ENCODE measurements at regions not wholly inside any gene's neighbourhood (a gene's known extent, or its start where the extent isn't known, plus 50 kb on each side); places are given as distances from the start of the nearest gene placed in this dataset.

DNA sequence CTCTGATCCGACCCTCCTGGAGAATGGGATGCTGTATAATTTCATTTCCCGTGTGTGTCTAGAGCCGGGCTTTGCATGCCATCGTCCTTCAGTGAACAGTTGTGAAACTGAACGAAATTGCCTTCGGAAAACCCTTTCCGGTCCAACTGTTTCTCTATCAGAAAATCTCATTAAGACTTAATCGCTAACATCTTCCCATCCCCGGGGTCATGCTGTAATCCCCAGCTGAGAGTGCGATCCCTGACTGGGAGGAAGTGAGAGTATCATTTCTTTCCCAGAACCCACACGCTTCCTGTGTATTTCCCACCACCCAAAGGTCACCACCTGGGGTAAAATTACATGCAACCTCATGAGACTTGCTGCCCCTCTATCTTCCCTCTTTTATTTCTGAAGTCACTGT is 75.6 kb upstream of the RBFOX1 start:
- Histone ChIP-seq H2BK5ac (ENCODE audit: low read depth, low read length, poor library complexity, severe bottlenecking) (no peak overlapping the region), H4K20me1 (ENCODE audit: insufficient read depth, low read length) (no peaks in the 10 kb centered on the region), H4K8ac (ENCODE audit: low read depth in 2 of 2, low read length in 2 of 2) (no peak overlapping the region), H3K79me1 (ENCODE audit: low read depth in 1 of 2, low read length in 2 of 2) (no peaks in the 10 kb centered on the region), H4K91ac (ENCODE audit: insufficient read depth, low read depth, low read length) (no peak overlapping the region), H3K4ac (ENCODE audit: low read depth, low read length) (no peak overlapping the region), H2BK20ac (ENCODE audit: low read depth, low read length) (no peak overlapping the region), H2AK9ac (replicated peaks; ENCODE audit: low read depth, low read length, poor library complexity) (no peak overlapping the region), H2AK5ac (ENCODE audit: low read depth, low read length) (no peak overlapping the region), H3K14ac (replicated peaks; ENCODE audit: low read depth, low read length) (no peak overlapping the region), H2BK120ac (ENCODE audit: low read depth, low read length) (no peak overlapping the region), H3K4me2 (ENCODE audit: low read depth, low read length) (no peak overlapping the region), H3K4me1 (ENCODE audit: control insufficient read depth, insufficient read depth, low read length) (no peaks in the 10 kb centered on the region), H2AFZ (replicated peaks; ENCODE audit: low read length, poor library complexity) (no peak overlapping the region), H3K27me3 (ENCODE audit: control insufficient read depth, insufficient read depth, low read length) (no peaks in the 10 kb centered on the region), H3K9ac (ENCODE audit: low read depth, low read length) (no peak overlapping the region), H3K36me3 (ENCODE audit: control insufficient read depth, insufficient read depth, low read length) (no peaks in the 10 kb centered on the region), H3K23ac (ENCODE audit: low read depth, low read length) (no peak overlapping the region), H3K27ac (ENCODE audit: insufficient read depth, low read length) (no peak overlapping the region), H3K4me3 (ENCODE audit: insufficient read depth, low read depth, low read length) (no peak overlapping the region), H3K9me3 (ENCODE audit: control insufficient read depth, insufficient read depth, low read length) (peaks cover 13% of the 10 kb centered on the region), H3K56ac (ENCODE audit: extremely low read depth, insufficient read depth, low read length) (no peak overlapping the region), H3K18ac (ENCODE audit: low read depth, low read length) (no peak overlapping the region), H4K5ac (ENCODE audit: low read depth, low read length) (no peak overlapping the region), H3K9me1 (ENCODE audit: insufficient read depth, low read length) (no peaks in the 10 kb centered on the region), H2BK15ac (ENCODE audit: low read depth, low read length) (no peak overlapping the region)
- BruUV-seq (replicated peaks) = no TSS peak
- no peak for DNase-seq
- intact Hi-C loops (cut with micrococcal nuclease) = no loop called here
- dilution Hi-C loops (cut with HindIII; ENCODE audit: low sequenced_read_pairs, unreplicated experiment) = no loop called here
- in situ Hi-C loops (cut with MboI; ENCODE audit: low sequenced_read_pairs) = no loop called here
- WGBS, 2 experiments (ENCODE audit: extremely low coverage in 2 of 2, insufficient read length in 1 of 2) = 60% methylated on average over 1 of the region's 11 CpGs; no CpG with 5 or more reads in 1 of the 2 experiments
- ChIA-PET CTCF (no interaction called here), POLR2A (ENCODE audit: unreplicated experiment) (no interaction called here)
- TF ChIP-seq RFX5 (IDR thresholded peaks at IDR 0.05; ENCODE audit: low read depth, low read length) (no peak), SMC3 (IDR thresholded peaks at IDR 0.05; ENCODE audit: low read depth, low read length) (no peak), FOS (IDR thresholded peaks at IDR 0.05; ENCODE audit: low read depth, low read length) (no peak), USF2 (IDR thresholded peaks at IDR 0.05; ENCODE audit: low read depth, low read length) (no peak), MXI1 (IDR thresholded peaks at IDR 0.05; ENCODE audit: borderline replicate concordance, low read depth, low read length) (no peak), CEBPB (IDR thresholded peaks at IDR 0.05; ENCODE audit: low read depth, low read length) (no peak), RAD21 (IDR thresholded peaks at IDR 0.05; ENCODE audit: low read length) (no peak), CHD1 (IDR thresholded peaks at IDR 0.05; ENCODE audit: low read depth, low read length) (no peak), CTCF (conservative IDR thresholded peaks at IDR 0.05; ENCODE audit: low read depth, low read length) (no peak), BHLHE40 (IDR thresholded peaks at IDR 0.05; ENCODE audit: low read depth, low read length) (no peak), MAZ (IDR thresholded peaks at IDR 0.05; ENCODE audit: borderline replicate concordance, low read depth, low read length) (no peak), RCOR1 (IDR thresholded peaks at IDR 0.05; ENCODE audit: insufficient replicate concordance, low read length) (no peak), POLR2A (IDR thresholded peaks at IDR 0.05; ENCODE audit: low read depth, low read length) (no peak), MAFK (IDR thresholded peaks at IDR 0.05; ENCODE audit: low read depth, low read length) (no peak), NFE2L2 (IDR thresholded peaks at IDR 0.05; ENCODE audit: low read depth, low read length) (no peak), ELK1 (IDR thresholded peaks at IDR 0.05; ENCODE audit: borderline replicate concordance, low read depth, low read length) (no peak)
- no peak for ATAC-seq (ENCODE audit: low read depth)
